ENCODE measurements at regions not wholly inside any gene's neighbourhood (a gene's known extent, or its start where the extent isn't known, plus 50 kb on each side); places are given as distances from the start of the nearest gene placed in this dataset.
A peak's percentile ranks its signal among the peaks of the same experiment; 100 is the strongest.
"Not testable (repeated sequence)": the region's sequence is repeated elsewhere in the genome, so short reads cannot be mapped to it uniquely, and the experiment has no call there.

GRCh38 chrX:144075432-144075831, 191.6 kb downstream of the UBE2NL start:
- no peak for ATAC-seq
- ChIA-PET POLR2A (no interaction called here), CTCF (no interaction called here)
- no peaks in the 10 kb centered on the region for H3K36me3 Mint-ChIP-seq (ENCODE audit: low read depth)
- H3K9me3 Mint-ChIP-seq: peaks cover 3% of the 10 kb centered on the region
- H3K27ac Mint-ChIP-seq: no peak overlapping the region
- intact Hi-C loops (cut with micrococcal nuclease): no loop called here
- DNase-seq: no peak
- TF ChIP-seq CTCF (IDR thresholded peaks at IDR 0.05): no peak
- no peaks in the 10 kb centered on the region for H3K27me3 Mint-ChIP-seq
- H3K4me1 Mint-ChIP-seq (ENCODE audit: low read depth): no peaks in the 10 kb centered on the region
- H3K4me3 Mint-ChIP-seq: no peak overlapping the region

- H3K9me3 Mint-ChIP-seq; CTCF ChIA-PET; POLR2A ChIA-PET; DNase-seq; ATAC-seq; H3K4me3 Mint-ChIP-seq; intact Hi-C loops (cut with micrococcal nuclease); H3K36me3 Mint-ChIP-seq (ENCODE audit: low read depth); H3K4me1 Mint-ChIP-seq (ENCODE audit: low read depth); H3K27me3 Mint-ChIP-seq; H3K27ac Mint-ChIP-seq: not testable (repeated sequence)
Measured at GRCh38 chrX:144082237-144082636, 198.4 kb downstream of the UBE2NL start.

GRCh38 chrX:144089674-144090073, 205.8 kb downstream of the UBE2NL start:
- CTCF ChIA-PET; H3K36me3 Mint-ChIP-seq (ENCODE audit: low read depth); H3K4me3 Mint-ChIP-seq; H3K27me3 Mint-ChIP-seq; H3K27ac Mint-ChIP-seq; H3K9me3 Mint-ChIP-seq; intact Hi-C loops (cut with micrococcal nuclease); DNase-seq; H3K4me1 Mint-ChIP-seq (ENCODE audit: low read depth); POLR2A ChIA-PET: not testable (repeated sequence)
- ATAC-seq: peak; percentile 61

- H3K27me3 Mint-ChIP-seq; DNase-seq; H3K4me3 Mint-ChIP-seq; POLR2A ChIA-PET; H3K9me3 Mint-ChIP-seq; ATAC-seq; H3K4me1 Mint-ChIP-seq (ENCODE audit: low read depth); H3K36me3 Mint-ChIP-seq (ENCODE audit: low read depth); intact Hi-C loops (cut with micrococcal nuclease); H3K27ac Mint-ChIP-seq; CTCF ChIA-PET: not testable (repeated sequence)
Measured at GRCh38 chrX:144092116-144092515, 208.2 kb downstream of the UBE2NL start.

- H3K9me3 Mint-ChIP-seq; H3K36me3 Mint-ChIP-seq (ENCODE audit: low read depth); intact Hi-C loops (cut with micrococcal nuclease); CTCF ChIA-PET; H3K4me1 Mint-ChIP-seq (ENCODE audit: low read depth); H3K27ac Mint-ChIP-seq; H3K27me3 Mint-ChIP-seq; POLR2A ChIA-PET; ATAC-seq; H3K4me3 Mint-ChIP-seq; DNase-seq: not testable (repeated sequence)
Measured at GRCh38 chrX:144119490-144119889, 235.6 kb downstream of the UBE2NL start.

GRCh38 chrX:144121566-144121965, 237.7 kb downstream of the UBE2NL start:
- H3K9me3 Mint-ChIP-seq; POLR2A ChIA-PET; H3K27me3 Mint-ChIP-seq; H3K4me3 Mint-ChIP-seq; H3K27ac Mint-ChIP-seq; intact Hi-C loops (cut with micrococcal nuclease); ATAC-seq; DNase-seq; H3K36me3 Mint-ChIP-seq (ENCODE audit: low read depth); CTCF ChIA-PET; H3K4me1 Mint-ChIP-seq (ENCODE audit: low read depth): not testable (repeated sequence)

- H3K4me3 Mint-ChIP-seq; H3K27ac Mint-ChIP-seq; CTCF ChIA-PET; POLR2A ChIA-PET; H3K9me3 Mint-ChIP-seq; ATAC-seq; DNase-seq; H3K36me3 Mint-ChIP-seq (ENCODE audit: low read depth); H3K27me3 Mint-ChIP-seq; intact Hi-C loops (cut with micrococcal nuclease); H3K4me1 Mint-ChIP-seq (ENCODE audit: low read depth): not testable (repeated sequence)
Measured at GRCh38 chrX:144127570-144128169, 243.8 kb downstream of the UBE2NL start.

- ATAC-seq; POLR2A ChIA-PET; H3K4me3 Mint-ChIP-seq; H3K27me3 Mint-ChIP-seq; H3K9me3 Mint-ChIP-seq; intact Hi-C loops (cut with micrococcal nuclease); H3K27ac Mint-ChIP-seq; CTCF ChIA-PET; DNase-seq; H3K36me3 Mint-ChIP-seq (ENCODE audit: low read depth); H3K4me1 Mint-ChIP-seq (ENCODE audit: low read depth): not testable (repeated sequence)
Measured at GRCh38 chrX:144129511-144129910, 245.6 kb downstream of the UBE2NL start.

GRCh38 chrX:144130507-144130906, 246.6 kb downstream of the UBE2NL start:
- H3K4me3 Mint-ChIP-seq; H3K27ac Mint-ChIP-seq; H3K9me3 Mint-ChIP-seq; H3K4me1 Mint-ChIP-seq (ENCODE audit: low read depth); H3K36me3 Mint-ChIP-seq (ENCODE audit: low read depth); POLR2A ChIA-PET; CTCF ChIA-PET; DNase-seq; intact Hi-C loops (cut with micrococcal nuclease); ATAC-seq; H3K27me3 Mint-ChIP-seq: not testable (repeated sequence)

GRCh38 chrX:144131080-144131479, 247.2 kb downstream of the UBE2NL start:
- H3K4me1 Mint-ChIP-seq (ENCODE audit: low read depth); DNase-seq; H3K27ac Mint-ChIP-seq; H3K36me3 Mint-ChIP-seq (ENCODE audit: low read depth); H3K9me3 Mint-ChIP-seq; H3K4me3 Mint-ChIP-seq; POLR2A ChIA-PET; CTCF ChIA-PET; H3K27me3 Mint-ChIP-seq; ATAC-seq; intact Hi-C loops (cut with micrococcal nuclease): not testable (repeated sequence)

- ATAC-seq; CTCF ChIA-PET; POLR2A ChIA-PET; H3K4me3 Mint-ChIP-seq; H3K36me3 Mint-ChIP-seq (ENCODE audit: low read depth); DNase-seq; H3K27ac Mint-ChIP-seq; H3K27me3 Mint-ChIP-seq; H3K9me3 Mint-ChIP-seq; intact Hi-C loops (cut with micrococcal nuclease); H3K4me1 Mint-ChIP-seq (ENCODE audit: low read depth): not testable (repeated sequence)
Measured at GRCh38 chrX:144134448-144135119, 250.7 kb downstream of the UBE2NL start.

Measured in activated CD8-positive, alpha-beta T cell treated with anti-CD3 and anti-CD28 coated beads for 36 hours (primary cell).